ENCODE measurements at regions not wholly inside any gene's neighbourhood (a gene's known extent, or its start where the extent isn't known, plus 50 kb on each side); places are given as distances from the start of the nearest gene placed in this dataset.

- TF ChIP-seq EZH2 (IDR thresholded peaks at IDR 0.05; ENCODE audit: insufficient read depth, poor library complexity, severe bottlenecking) (no peak), EZH2phosphoT487 (IDR thresholded peaks at IDR 0.05; ENCODE audit: insufficient read depth, low read depth) (no peak)
These were observed 256.4 kb downstream of the NR2F2 start for GRCh38 chr15:96586901-96587300.

Data from GM23248 (cell line).